ENCODE measurements at regions not wholly inside any gene's neighbourhood (a gene's known extent, or its start where the extent isn't known, plus 50 kb on each side); places are given as distances from the start of the nearest gene placed in this dataset.

DNA sequence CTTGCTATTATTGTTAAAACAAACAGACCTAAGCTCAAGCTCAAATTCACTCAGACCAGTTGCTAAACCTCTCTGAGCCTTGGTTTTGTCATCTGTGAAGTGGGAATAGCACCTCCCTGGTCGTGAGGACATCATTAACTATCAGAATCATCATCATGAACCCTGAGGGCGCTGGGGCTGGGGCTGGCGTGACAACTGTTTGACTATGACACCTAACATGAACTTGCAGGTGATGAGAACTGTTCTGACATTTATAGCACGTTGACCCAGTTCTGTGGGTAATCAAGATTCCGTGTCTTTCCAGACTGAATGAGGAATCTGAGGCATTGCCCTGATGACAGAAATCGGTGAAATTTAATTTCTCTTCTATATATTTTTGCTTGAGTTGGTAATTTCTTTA lies 71.3 kb upstream of the CDH5 start:
- no peak for DNase-seq
- Histone ChIP-seq H3K27me3 (no peaks in the 10 kb centered on the region), H3K27ac (no peak overlapping the region), H3K9me3 (no peaks in the 10 kb centered on the region), H3K36me3 (replicated peaks in 1 of 2; ENCODE audit: insufficient read depth in 1 of 2, low read depth in 2 of 2) (no peaks in the 10 kb centered on the region), H3K4me3 (no peak overlapping the region), H3K4me1 (no peaks in the 10 kb centered on the region)
- TF ChIP-seq, protein P1, sequence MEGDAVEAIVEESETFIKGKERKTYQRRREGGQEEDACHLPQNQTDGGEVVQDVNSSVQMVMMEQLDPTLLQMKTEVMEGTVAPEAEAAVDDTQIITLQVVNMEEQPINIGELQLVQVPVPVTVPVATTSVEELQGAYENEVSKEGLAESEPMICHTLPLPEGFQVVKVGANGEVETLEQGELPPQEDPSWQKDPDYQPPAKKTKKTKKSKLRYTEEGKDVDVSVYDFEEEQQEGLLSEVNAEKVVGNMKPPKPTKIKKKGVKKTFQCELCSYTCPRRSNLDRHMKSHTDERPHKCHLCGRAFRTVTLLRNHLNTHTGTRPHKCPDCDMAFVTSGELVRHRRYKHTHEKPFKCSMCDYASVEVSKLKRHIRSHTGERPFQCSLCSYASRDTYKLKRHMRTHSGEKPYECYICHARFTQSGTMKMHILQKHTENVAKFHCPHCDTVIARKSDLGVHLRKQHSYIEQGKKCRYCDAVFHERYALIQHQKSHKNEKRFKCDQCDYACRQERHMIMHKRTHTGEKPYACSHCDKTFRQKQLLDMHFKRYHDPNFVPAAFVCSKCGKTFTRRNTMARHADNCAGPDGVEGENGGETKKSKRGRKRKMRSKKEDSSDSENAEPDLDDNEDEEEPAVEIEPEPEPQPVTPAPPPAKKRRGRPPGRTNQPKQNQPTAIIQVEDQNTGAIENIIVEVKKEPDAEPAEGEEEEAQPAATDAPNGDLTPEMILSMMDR (IDR thresholded peaks at IDR 0.05): no peak
- no peak for TF ChIP-seq POLR2A (IDR thresholded peaks at IDR 0.05)
- 57 to 63% methylated on average over 6 of the region's 6 CpGs for WGBS, 2 donors
- ATAC-seq: no peak
- intact Hi-C loops (cut with DNase I): no loop called here

DNA sequence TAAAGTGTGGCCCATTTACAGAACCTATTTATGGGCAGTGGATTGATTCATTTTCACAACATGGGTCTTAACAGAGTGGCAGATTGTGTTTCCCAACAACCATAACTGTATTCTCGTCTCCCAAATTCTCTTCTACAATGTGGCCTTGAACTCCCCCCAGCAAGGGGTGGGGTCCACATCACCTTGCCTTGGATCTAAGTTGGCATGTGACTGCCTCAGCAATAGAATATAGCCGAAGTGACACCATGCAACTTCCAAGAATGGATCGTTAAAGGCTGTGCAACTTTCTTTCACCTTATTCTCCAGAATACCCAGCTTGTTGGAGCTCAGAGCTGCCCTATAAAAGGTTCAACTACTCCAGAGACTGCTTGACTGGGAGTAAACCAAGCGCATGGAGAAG lies 72.0 kb upstream of the CDH5 start:
- H3K9me3 ChIP-seq: no peaks in the 10 kb centered on the region
- TF ChIP-seq POLR2A (IDR thresholded peaks at IDR 0.05): no peak
- TF ChIP-seq, protein P1 (IDR thresholded peaks at IDR 0.05): no peak
- ATAC-seq (no peak), DNase-seq (no peak)
- H3K4me3 ChIP-seq: no peak overlapping the region
- 70 to 74% methylated on average over 4 of the region's 4 CpGs for WGBS, 2 donors
- H3K36me3 ChIP-seq (replicated peaks in 1 of 2; ENCODE audit: insufficient read depth in 1 of 2, low read depth in 2 of 2): no peaks in the 10 kb centered on the region
- intact Hi-C loops (cut with DNase I): no loop called here
- H3K4me1 ChIP-seq: no peaks in the 10 kb centered on the region
- no peak overlapping the region for H3K27ac ChIP-seq
- no peaks in the 10 kb centered on the region for H3K27me3 ChIP-seq

DNA sequence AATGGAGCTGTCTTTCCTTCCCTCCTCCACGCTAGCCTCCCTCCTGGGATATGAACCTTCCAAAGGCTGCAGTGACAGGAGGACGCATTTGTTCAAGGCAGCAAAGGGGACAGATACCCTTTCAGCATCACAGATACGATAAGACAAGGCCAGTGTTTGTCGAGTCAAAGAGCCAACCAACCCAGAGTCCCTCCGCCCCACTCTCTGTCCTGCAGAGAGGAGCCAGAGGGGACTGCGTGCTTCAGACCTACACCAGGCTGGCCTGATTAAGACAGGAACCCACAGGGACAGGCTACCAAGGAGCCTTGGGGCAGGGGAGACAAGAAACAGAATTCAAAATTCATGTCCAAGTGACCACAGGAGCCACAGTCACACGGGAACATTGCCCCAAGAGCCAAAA lies 72.6 kb upstream of the CDH5 start:
- H3K4me1 ChIP-seq: no peaks in the 10 kb centered on the region
- intact Hi-C loops (cut with DNase I): no loop called here
- no peaks in the 10 kb centered on the region for H3K36me3 ChIP-seq (replicated peaks in 1 of 2; ENCODE audit: insufficient read depth in 1 of 2, low read depth in 2 of 2)
- H3K27me3 ChIP-seq: no peaks in the 10 kb centered on the region
- no peak overlapping the region for H3K27ac ChIP-seq
- H3K4me3 ChIP-seq: no peak overlapping the region
- ATAC-seq (no peak), DNase-seq (no peak)
- TF ChIP-seq POLR2A (IDR thresholded peaks at IDR 0.05): no peak
- TF ChIP-seq, protein P1 (IDR thresholded peaks at IDR 0.05): no peak
- 52 to 58% methylated on average over 7 of the region's 7 CpGs for WGBS, 2 donors
- H3K9me3 ChIP-seq: no peaks in the 10 kb centered on the region

DNA sequence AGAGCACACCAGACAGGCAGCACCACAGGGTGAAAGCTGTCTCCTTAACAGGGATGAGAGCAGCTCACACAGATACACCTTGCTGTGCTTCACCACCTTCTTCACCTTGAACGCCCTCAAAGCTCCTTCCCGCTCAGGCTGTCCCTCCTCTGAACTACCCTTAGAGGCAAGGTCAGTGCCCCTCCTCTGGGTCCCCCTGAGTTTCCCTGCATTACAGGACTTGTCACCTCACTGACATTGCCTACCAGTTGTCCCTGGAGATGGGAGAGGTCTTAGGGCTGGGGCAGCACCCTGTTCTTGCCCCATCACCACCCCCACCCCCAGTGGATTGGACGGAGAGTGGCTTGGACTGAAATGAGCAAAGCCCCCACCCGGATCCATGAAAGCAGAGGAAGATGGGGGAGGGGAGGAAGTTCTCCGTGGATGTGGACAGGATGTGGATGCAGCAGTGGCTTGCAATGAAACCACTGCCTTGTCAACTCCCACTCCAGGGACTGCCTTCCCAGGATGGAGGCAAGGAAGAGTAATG lies 73.2 kb upstream of the CDH5 start:
- Histone ChIP-seq H3K9me3 (no peaks in the 10 kb centered on the region), H3K36me3 (replicated peaks in 1 of 2; ENCODE audit: insufficient read depth in 1 of 2, low read depth in 2 of 2) (no peaks in the 10 kb centered on the region), H3K27me3 (no peaks in the 10 kb centered on the region), H3K27ac (no peak overlapping the region), H3K4me1 (no peaks in the 10 kb centered on the region), H3K4me3 (no peak overlapping the region)
- TF ChIP-seq, protein P1 (IDR thresholded peaks at IDR 0.05): no peak
- TF ChIP-seq POLR2A (IDR thresholded peaks at IDR 0.05): no peak
- ATAC-seq: no peak
- 61 to 65% methylated on average over 4 to 5 of the region's 5 CpGs for WGBS, 2 donors
- intact Hi-C loops (cut with DNase I): no loop called here
- no peak for DNase-seq

DNA sequence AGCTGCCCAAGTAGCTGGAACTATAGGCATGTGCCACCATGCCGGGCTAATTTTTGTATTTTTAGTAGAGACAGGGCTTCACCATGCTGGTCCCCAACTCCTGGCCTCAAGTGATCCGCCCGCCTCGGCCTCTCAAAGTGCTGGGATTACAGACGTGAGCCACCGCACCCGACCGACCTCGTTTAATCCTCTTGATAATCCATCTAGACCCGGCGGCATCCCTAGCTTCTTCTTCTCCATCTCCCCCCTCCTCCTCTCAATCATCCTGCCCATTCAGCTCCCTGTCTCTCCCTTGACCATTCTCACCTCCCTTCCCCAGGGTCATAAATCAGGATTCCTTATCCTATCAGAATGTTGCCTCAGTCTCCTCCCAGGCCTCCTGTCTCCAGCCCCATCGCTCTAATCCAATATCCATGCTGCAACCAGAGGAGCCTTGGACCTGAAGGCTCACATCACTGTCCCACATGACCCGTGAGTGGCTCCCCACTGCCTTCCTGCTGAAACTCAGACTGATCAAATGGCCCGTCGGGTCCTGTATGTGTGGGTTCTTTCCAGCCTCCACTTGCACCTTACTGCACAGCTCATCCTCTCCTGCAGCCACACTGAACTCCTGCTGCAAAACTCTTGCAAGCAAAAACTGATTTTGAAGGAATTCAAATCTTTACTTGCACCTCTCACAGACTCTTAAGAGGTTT lies 74.1 kb upstream of the CDH5 start:
- Histone ChIP-seq H3K36me3 (replicated peaks in 1 of 2; ENCODE audit: insufficient read depth in 1 of 2, low read depth in 2 of 2) (no peaks in the 10 kb centered on the region), H3K27ac (no peak overlapping the region), H3K4me1 (no peaks in the 10 kb centered on the region), H3K4me3 (no peak overlapping the region), H3K9me3 (no peaks in the 10 kb centered on the region), H3K27me3 (no peaks in the 10 kb centered on the region)
- TF ChIP-seq POLR2A (IDR thresholded peaks at IDR 0.05): no peak
- TF ChIP-seq, protein P1 (IDR thresholded peaks at IDR 0.05): no peak
- intact Hi-C loops (cut with DNase I): no loop called here
- DNase-seq (no peak), ATAC-seq (no peak)
- 77 to 79% methylated on average over 14 to 15 of the region's 15 CpGs for WGBS, 2 donors
